Gastrocnemius medialis (tissue), 4 donors: ENCODE measurements at regions not wholly inside any gene's neighbourhood (a gene's known extent, or its start where the extent isn't known, plus 50 kb on each side); places are given as distances from the start of the nearest gene placed in this dataset.
"Not testable (repeated sequence)": the region's sequence is repeated elsewhere in the genome, so short reads cannot be mapped to it uniquely, and the experiment has no call there.

Experiments used
- ATAC-seq, 2 donors: fragments of 150-250 bp; one replicate each; pipeline ENCODE4 v1.9.1; 2016
- DNase-seq, 2 donors: peaks; one replicate each; pipeline ENCODE4 v3.0.0-alpha.2; 2019
- H3K27ac ChIP-seq, 4 donors: fragments of 200-600 bp; sonication (generic); 1 replicate in 1 of 4; 2 replicates in 3 of 4; pipeline ENCODE4 v1.5.1; 2016 to 2018; ENCODE audit warnings: mild to moderate bottlenecking in 2 of 4, moderate library complexity in 1 of 4
- H3K27me3 ChIP-seq, 3 donors: fragments of 200-600 bp; sonication (generic) in 2 of 3; 1 replicate in 1 of 3; 2 replicates in 2 of 3; pipeline versions ENCODE4 v1.5.1 to v1.6.0; 2016 to 2019; ENCODE audit warnings: mild to moderate bottlenecking in 1 of 3, moderate library complexity in 1 of 3
- H3K36me3 ChIP-seq, 2 donors: fragments of 200-600 bp; sonication (generic) in 1 of 2; one replicate each; pipeline ENCODE4 v1.5.1; 2017 to 2018
- H3K4me1 ChIP-seq, 2 donors: fragments of 200-600 bp; sonication (generic) in 1 of 2; one replicate each; pipeline ENCODE4 v1.5.1; 2016 to 2017; ENCODE audit warnings: mild to moderate bottlenecking in 2 of 2
- H3K4me3 ChIP-seq, 4 donors: fragments of 200-600 bp; sonication (generic) in 3 of 4; 1 replicate in 1 of 4; 2 replicates in 3 of 4; pipeline ENCODE4 v1.5.1; 2016 to 2019; ENCODE audit warnings: mild to moderate bottlenecking in 2 of 4
- H3K9me3 ChIP-seq, 3 donors: fragments of 200-600 bp; sonication (generic) in 2 of 3; 1 replicate in 1 of 3; 2 replicates in 2 of 3; pipeline ENCODE4 v1.5.1; 2016 to 2019
- CTCF ChIP-seq, 5 experiments: fragments of 450-650 bp in 3 of 5; fragments of 200-600 bp in 2 of 5; sonication (generic) in 2 of 5; IDR thresholded peaks in 4 of 5; conservative IDR thresholded peaks in 1 of 5; 1 replicate in 4 of 5; 2 replicates in 1 of 5; pipeline ENCODE4 v1.5.1; 2016 to 2019; ENCODE audit warnings: antibody characterized with exemption in 5 of 5, mild to moderate bottlenecking in 3 of 5, moderate library complexity in 3 of 5
- POLR2A ChIP-seq, 2 donors: fragments of 450-650 bp; IDR thresholded peaks; one replicate each; pipeline ENCODE4 v1.6.1; 2017; ENCODE audit warnings: antibody characterized with exemption in 2 of 2, mild to moderate bottlenecking in 2 of 2, moderate library complexity in 2 of 2
- in situ Hi-C, 4 donors: fragments of 200-750 bp; cut with MboI; loops; one replicate each; pipeline versions ENCODE4 v1.15.0 to v1.8.0; 2017; ENCODE audit warnings: low sequenced_read_pairs in 4 of 4
- intact Hi-C: fragments of 100-400 bp; cut with DNase I; formaldehyde crosslinking; loops from one replicate; pipeline ENCODE4 v1.15.1; 2023; ENCODE audit warnings: low total_unique reads

GRCh38 chr2:89831641-89832498 is 1140.4 kb downstream of the RPIA start:
- H3K4me1 ChIP-seq: no peaks in the 10 kb centered on the region
- H3K9me3 ChIP-seq: peaks cover 0 to 11% (median 0%) of the 10 kb centered on the region in 3 donors
- no peak overlapping the region for H3K4me3 ChIP-seq
- in situ Hi-C loops (no loop called here), intact Hi-C loops (no loop called here)
- TF ChIP-seq POLR2A (IDR thresholded peaks at IDR 0.05) (no peak), CTCF (IDR thresholded peaks at IDR 0.05 in 4 of 5, conservative IDR thresholded peaks at IDR 0.05 in 1 of 5) (no peak)
- H3K27me3 ChIP-seq: no peaks in the 10 kb centered on the region
- H3K27ac ChIP-seq: no peak overlapping the region
- ATAC-seq (no peak), DNase-seq (no peak)
- H3K36me3 ChIP-seq: no peaks in the 10 kb centered on the region

GRCh38 chr2:89833116-89833779 is 1141.8 kb downstream of the RPIA start:
- in situ Hi-C loops (no loop called here), intact Hi-C loops (no loop called here)
- DNase-seq: no peak
- no peaks in the 10 kb centered on the region for H3K4me1 ChIP-seq
- H3K27ac ChIP-seq: no peak overlapping the region
- TF ChIP-seq POLR2A (IDR thresholded peaks at IDR 0.05) (no peak), CTCF (IDR thresholded peaks at IDR 0.05 in 4 of 5, conservative IDR thresholded peaks at IDR 0.05 in 1 of 5) (no peak)
- H3K36me3 ChIP-seq: no peaks in the 10 kb centered on the region
- peaks cover 0 to 14% (median 0%) of the 10 kb centered on the region in 3 donors for H3K9me3 ChIP-seq
- peak; percentile 66 for ATAC-seq
- no peak overlapping the region for H3K4me3 ChIP-seq
- H3K27me3 ChIP-seq: no peaks in the 10 kb centered on the region

- peaks cover 0 to 16% (median 0%) of the 10 kb centered on the region in 3 donors for H3K9me3 ChIP-seq
- H3K4me3 ChIP-seq: no peak overlapping the region
- no peak overlapping the region for H3K27ac ChIP-seq
- H3K27me3 ChIP-seq: no peaks in the 10 kb centered on the region
- no peak for DNase-seq
- no peak for TF ChIP-seq CTCF (IDR thresholded peaks at IDR 0.05 in 4 of 5, conservative IDR thresholded peaks at IDR 0.05 in 1 of 5)
- no peak for TF ChIP-seq POLR2A (IDR thresholded peaks at IDR 0.05)
- in situ Hi-C loops (no loop called here), intact Hi-C loops (no loop called here)
- no peak for ATAC-seq
- H3K4me1 ChIP-seq: no peaks in the 10 kb centered on the region
- no peaks in the 10 kb centered on the region for H3K36me3 ChIP-seq
These were observed 1142.3 kb downstream of the RPIA start for GRCh38 chr2:89833780-89834117.

- in situ Hi-C loops (no loop called here), intact Hi-C loops (no loop called here)
- Histone ChIP-seq H3K27me3 (no peaks in the 10 kb centered on the region), H3K9me3 (peaks cover 0 to 14% (median 0%) of the 10 kb centered on the region in 3 donors), H3K4me3 (no peak overlapping the region), H3K36me3 (no peaks in the 10 kb centered on the region), H3K27ac (no peak overlapping the region), H3K4me1 (no peaks in the 10 kb centered on the region)
- TF ChIP-seq POLR2A (IDR thresholded peaks at IDR 0.05) (no peak), CTCF (IDR thresholded peaks at IDR 0.05 in 4 of 5, conservative IDR thresholded peaks at IDR 0.05 in 1 of 5) (no peak)
- ATAC-seq: no peak
- DNase-seq: no peak
These were observed 1142.8 kb downstream of the RPIA start for GRCh38 chr2:89834306-89834705.

GRCh38 chr2:89836326-89836725 is 1144.9 kb downstream of the RPIA start:
- H3K4me1 ChIP-seq, intact Hi-C loops, H3K36me3 ChIP-seq, H3K4me3 ChIP-seq, H3K27me3 ChIP-seq, H3K9me3 ChIP-seq, DNase-seq, in situ Hi-C loops, H3K27ac ChIP-seq: not testable (repeated sequence)
- peak; percentile 66 to 80 for ATAC-seq
